MM.1S (cell line): ENCODE measurements at regions not wholly inside any gene's neighbourhood (a gene's known extent, or its start where the extent isn't known, plus 50 kb on each side); places are given as distances from the start of the nearest gene placed in this dataset.

Experiments
- CTCF ChIP-seq: fragments of 300-600 bp; sonication (generic); IDR thresholded peaks from 2 replicates; pipeline ENCODE4 v1.5.1; 2016; ENCODE audit warnings: antibody characterized with exemption, low read length, mixed read lengths
- EZH2 ChIP-seq: fragments of 300-600 bp; sonication (generic); optimal IDR thresholded peaks from 2 replicates; pipeline ENCODE3; 2017; ENCODE audit warnings: low read depth, mild to moderate bottlenecking, antibody characterized with exemption, low read length, mixed read lengths

DNA sequence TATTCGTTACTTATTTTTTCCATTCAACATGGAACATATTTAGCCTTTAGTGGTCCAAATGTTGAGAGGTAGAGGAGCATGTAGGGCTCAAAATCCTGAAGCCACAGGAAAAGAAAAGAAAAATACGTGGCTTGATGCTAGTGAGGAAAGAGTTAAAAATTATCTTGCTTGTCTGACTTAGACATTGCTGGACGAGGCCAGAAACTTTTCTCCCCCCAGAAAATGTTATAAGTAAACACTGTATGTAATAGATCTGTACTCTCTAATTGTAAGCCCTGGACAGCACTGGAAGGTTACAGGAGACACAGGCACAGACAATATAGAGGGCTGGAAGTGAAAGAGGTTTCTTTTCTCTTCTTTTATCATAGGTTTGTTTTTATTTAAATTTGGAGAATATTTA lies 165.6 kb downstream of the ZFP64 start:
- TF ChIP-seq CTCF (no peak), EZH2 (no peak)
